ENCODE measurements at regions not wholly inside any gene's neighbourhood (a gene's known extent, or its start where the extent isn't known, plus 50 kb on each side); places are given as distances from the start of the nearest gene placed in this dataset.

GRCh38 chr21:41086569-41086968, 81.4 kb upstream of the BACE2 start:
- H3F3A ChIP-seq (replicated peaks; ENCODE audit: insufficient read depth), result no peaks in the 10 kb centered on the region
- no peak overlapping the region for H3K27ac ChIP-seq (ENCODE audit: low read depth in 2 of 2, low read length in 1 of 2)
- no peaks in the 10 kb centered on the region for H3K36me3 ChIP-seq (replicated peaks in 1 of 2; ENCODE audit: control insufficient read depth in 1 of 2, insufficient read depth in 2 of 2, low read length in 1 of 2)
- TF ChIP-seq FOXM1 (IDR thresholded peaks at IDR 0.05; ENCODE audit: low read depth), result no peak
- TF ChIP-seq, protein P1, sequence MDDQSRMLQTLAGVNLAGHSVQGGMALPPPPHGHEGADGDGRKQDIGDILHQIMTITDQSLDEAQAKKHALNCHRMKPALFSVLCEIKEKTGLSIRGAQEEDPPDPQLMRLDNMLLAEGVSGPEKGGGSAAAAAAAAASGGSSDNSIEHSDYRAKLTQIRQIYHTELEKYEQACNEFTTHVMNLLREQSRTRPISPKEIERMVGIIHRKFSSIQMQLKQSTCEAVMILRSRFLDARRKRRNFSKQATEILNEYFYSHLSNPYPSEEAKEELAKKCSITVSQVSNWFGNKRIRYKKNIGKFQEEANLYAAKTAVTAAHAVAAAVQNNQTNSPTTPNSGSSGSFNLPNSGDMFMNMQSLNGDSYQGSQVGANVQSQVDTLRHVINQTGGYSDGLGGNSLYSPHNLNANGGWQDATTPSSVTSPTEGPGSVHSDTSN (IDR thresholded peaks at IDR 0.05), result no peak
- peak; percentile 19; the same call in 1 of the 2 replicates for TF ChIP-seq RCOR1 (IDR thresholded peaks at IDR 0.05; ENCODE audit: low read length)
- TF ChIP-seq FOXJ3 (CRISPR knock-in tag; IDR thresholded peaks at IDR 0.05), result no peak
- H3K9me2 ChIP-seq, result no peaks in the 10 kb centered on the region
- ChIA-PET POLR2A (no interaction called here), CTCF (interaction anchor here (1.2 to 1.7 kb wide), 2 partner anchors 43 to 49 kb away, joined by 3 read pairs; no protein-coding TSS in a partner anchor)
- H2AFZ ChIP-seq (ENCODE audit: low read depth), result no peak overlapping the region
- H4K20me1 ChIP-seq (ENCODE audit: insufficient read depth), result no peaks in the 10 kb centered on the region
- 26% methylated on average over 5 of the region's 5 CpGs for WGBS (ENCODE audit: low lambda C conversion rate)
- no peaks in the 10 kb centered on the region for H3K9me3 ChIP-seq
- no peaks in the 10 kb centered on the region for H3K27me3 ChIP-seq (ENCODE audit: insufficient read depth)
- no peaks in the 10 kb centered on the region for H3K79me2 ChIP-seq (ENCODE audit: insufficient read depth)
- no peaks in the 10 kb centered on the region; a peak in 2 of 4 replicates for H3K4me1 ChIP-seq (ENCODE audit: control insufficient read depth in 1 of 2, insufficient read depth in 2 of 2, low read depth in 1 of 2, low read length in 1 of 2)
- no peak overlapping the region for H3K4me2 ChIP-seq
- DNase-seq, result peak; percentile 55
- no peak overlapping the region for H3K9ac ChIP-seq
- H3K4me3 ChIP-seq (ENCODE audit: low read depth in 2 of 2, low read length in 1 of 2), result no peak overlapping the region

DNA sequence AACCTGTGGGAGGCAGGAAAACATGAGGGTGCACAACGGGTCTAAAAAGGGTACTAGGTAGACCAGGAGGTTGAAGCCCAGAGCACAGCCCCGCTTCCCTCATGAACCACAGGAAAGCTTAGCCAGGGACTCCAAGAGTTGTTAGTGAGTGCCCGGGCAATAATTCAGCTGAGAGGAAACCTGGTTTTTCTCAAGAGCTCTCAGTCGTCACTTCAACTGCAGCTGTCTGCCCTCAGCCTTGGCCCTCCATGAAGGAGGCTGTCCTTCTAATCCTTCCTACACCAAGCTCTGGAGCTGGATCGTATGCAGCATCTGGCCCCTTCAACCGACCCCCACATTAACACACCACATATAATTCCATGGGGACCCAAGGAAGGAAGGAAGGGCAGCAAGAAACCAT, 77.0 kb upstream of the BACE2 start:
- no peak for DNase-seq
- ChIA-PET CTCF (interaction anchor here (1.2 kb wide), 1 partner anchor 43 kb away, joined by 3 read pairs; no protein-coding TSS in a partner anchor), POLR2A (no interaction called here)
- WGBS (ENCODE audit: low lambda C conversion rate), result 24% methylated on average over 6 of the region's 6 CpGs
- Histone ChIP-seq H3K9me2 (no peaks in the 10 kb centered on the region), H3K4me1 (ENCODE audit: control insufficient read depth in 1 of 2, insufficient read depth in 2 of 2, low read depth in 1 of 2, low read length in 1 of 2) (no peaks in the 10 kb centered on the region; a peak in 2 of 4 replicates), H3K9me3 (no peaks in the 10 kb centered on the region), H3K4me3 (ENCODE audit: low read depth in 2 of 2, low read length in 1 of 2) (no peak overlapping the region), H2AFZ (ENCODE audit: low read depth) (no peak overlapping the region), H3K4me2 (no peak overlapping the region), H4K20me1 (ENCODE audit: insufficient read depth) (no peaks in the 10 kb centered on the region), H3K27ac (ENCODE audit: low read depth in 2 of 2, low read length in 1 of 2) (no peak overlapping the region), H3K27me3 (ENCODE audit: insufficient read depth) (no peaks in the 10 kb centered on the region), H3F3A (replicated peaks; ENCODE audit: insufficient read depth) (no peaks in the 10 kb centered on the region), H3K79me2 (ENCODE audit: insufficient read depth) (no peaks in the 10 kb centered on the region), H3K9ac (no peak overlapping the region), H3K36me3 (replicated peaks in 1 of 2; ENCODE audit: control insufficient read depth in 1 of 2, insufficient read depth in 2 of 2, low read length in 1 of 2) (no peaks in the 10 kb centered on the region)
- TF ChIP-seq EZH2phosphoT487 (IDR thresholded peaks at IDR 0.05; ENCODE audit: borderline replicate concordance, low read depth) (no peak), YY1 (IDR thresholded peaks at IDR 0.05; ENCODE audit: low read depth) (no peak), MXI1 (IDR thresholded peaks at IDR 0.05; ENCODE audit: low read depth, low read length) (no peak), EP300 (IDR thresholded peaks at IDR 0.05; ENCODE audit: borderline replicate concordance in 1 of 2, low read depth in 1 of 2, low read length in 1 of 2) (no peak), POLR2AphosphoS5 (IDR thresholded peaks at IDR 0.05; ENCODE audit: low read depth, low read length) (no peak), RXRA (IDR thresholded peaks at IDR 0.05; ENCODE audit: borderline replicate concordance, low read depth) (no peak), CHD2 (IDR thresholded peaks at IDR 0.05; ENCODE audit: low read length, partially characterized antibody) (no peak), USF1 (IDR thresholded peaks at IDR 0.05; ENCODE audit: borderline replicate concordance, low read depth) (no peak), FOXM1 (IDR thresholded peaks at IDR 0.05; ENCODE audit: low read depth) (no peak), TEAD4 (IDR thresholded peaks at IDR 0.05; ENCODE audit: borderline replicate concordance, insufficient read depth) (no peak), REST (IDR thresholded peaks at IDR 0.05; ENCODE audit: low read depth, low read length) (no peak), IRF3 (IDR thresholded peaks at IDR 0.05; ENCODE audit: low read depth, low read length) (no peak)
- TF ChIP-seq, protein P2, sequence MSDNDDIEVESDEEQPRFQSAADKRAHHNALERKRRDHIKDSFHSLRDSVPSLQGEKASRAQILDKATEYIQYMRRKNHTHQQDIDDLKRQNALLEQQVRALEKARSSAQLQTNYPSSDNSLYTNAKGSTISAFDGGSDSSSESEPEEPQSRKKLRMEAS (IDR thresholded peaks at IDR 0.05; ENCODE audit: low read depth), result no peak
- TF ChIP-seq, protein P3, sequence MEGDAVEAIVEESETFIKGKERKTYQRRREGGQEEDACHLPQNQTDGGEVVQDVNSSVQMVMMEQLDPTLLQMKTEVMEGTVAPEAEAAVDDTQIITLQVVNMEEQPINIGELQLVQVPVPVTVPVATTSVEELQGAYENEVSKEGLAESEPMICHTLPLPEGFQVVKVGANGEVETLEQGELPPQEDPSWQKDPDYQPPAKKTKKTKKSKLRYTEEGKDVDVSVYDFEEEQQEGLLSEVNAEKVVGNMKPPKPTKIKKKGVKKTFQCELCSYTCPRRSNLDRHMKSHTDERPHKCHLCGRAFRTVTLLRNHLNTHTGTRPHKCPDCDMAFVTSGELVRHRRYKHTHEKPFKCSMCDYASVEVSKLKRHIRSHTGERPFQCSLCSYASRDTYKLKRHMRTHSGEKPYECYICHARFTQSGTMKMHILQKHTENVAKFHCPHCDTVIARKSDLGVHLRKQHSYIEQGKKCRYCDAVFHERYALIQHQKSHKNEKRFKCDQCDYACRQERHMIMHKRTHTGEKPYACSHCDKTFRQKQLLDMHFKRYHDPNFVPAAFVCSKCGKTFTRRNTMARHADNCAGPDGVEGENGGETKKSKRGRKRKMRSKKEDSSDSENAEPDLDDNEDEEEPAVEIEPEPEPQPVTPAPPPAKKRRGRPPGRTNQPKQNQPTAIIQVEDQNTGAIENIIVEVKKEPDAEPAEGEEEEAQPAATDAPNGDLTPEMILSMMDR (IDR thresholded peaks at IDR 0.05), result no peak

Measured in SK-N-SH (cell line).